ENCODE measurements at regions not wholly inside any gene's neighbourhood (a gene's known extent, or its start where the extent isn't known, plus 50 kb on each side); places are given as distances from the start of the nearest gene placed in this dataset.
"Not testable (repeated sequence)": the region's sequence is repeated elsewhere in the genome, so short reads cannot be mapped to it uniquely, and the experiment has no call there.

DNA sequence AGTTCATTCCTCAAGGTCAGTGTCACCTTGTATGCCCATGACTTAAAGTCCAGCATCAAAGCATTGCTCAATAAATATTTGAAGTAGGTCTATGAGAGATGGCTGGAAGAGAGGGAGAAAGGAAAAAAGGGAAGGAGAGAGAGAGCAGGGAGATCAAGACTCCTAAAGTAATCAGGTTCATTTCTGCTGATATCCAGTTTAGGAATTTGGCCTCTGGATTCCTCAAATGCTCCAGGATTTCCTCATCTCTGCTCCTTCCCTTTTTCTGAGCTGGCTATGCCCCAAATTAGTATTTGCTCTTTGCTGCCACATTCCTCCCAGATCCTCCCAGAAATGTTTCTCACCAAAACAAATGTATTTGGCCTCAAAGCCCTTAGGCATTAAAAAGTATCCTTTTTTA is 739.4 kb upstream of the CHAC2 start:
- ATAC-seq (no peak), DNase-seq (no peak)
- H3K27me3 ChIP-seq = no peaks in the 10 kb centered on the region
- TF ChIP-seq, protein P1, sequence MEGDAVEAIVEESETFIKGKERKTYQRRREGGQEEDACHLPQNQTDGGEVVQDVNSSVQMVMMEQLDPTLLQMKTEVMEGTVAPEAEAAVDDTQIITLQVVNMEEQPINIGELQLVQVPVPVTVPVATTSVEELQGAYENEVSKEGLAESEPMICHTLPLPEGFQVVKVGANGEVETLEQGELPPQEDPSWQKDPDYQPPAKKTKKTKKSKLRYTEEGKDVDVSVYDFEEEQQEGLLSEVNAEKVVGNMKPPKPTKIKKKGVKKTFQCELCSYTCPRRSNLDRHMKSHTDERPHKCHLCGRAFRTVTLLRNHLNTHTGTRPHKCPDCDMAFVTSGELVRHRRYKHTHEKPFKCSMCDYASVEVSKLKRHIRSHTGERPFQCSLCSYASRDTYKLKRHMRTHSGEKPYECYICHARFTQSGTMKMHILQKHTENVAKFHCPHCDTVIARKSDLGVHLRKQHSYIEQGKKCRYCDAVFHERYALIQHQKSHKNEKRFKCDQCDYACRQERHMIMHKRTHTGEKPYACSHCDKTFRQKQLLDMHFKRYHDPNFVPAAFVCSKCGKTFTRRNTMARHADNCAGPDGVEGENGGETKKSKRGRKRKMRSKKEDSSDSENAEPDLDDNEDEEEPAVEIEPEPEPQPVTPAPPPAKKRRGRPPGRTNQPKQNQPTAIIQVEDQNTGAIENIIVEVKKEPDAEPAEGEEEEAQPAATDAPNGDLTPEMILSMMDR (IDR thresholded peaks at IDR 0.05) = no peak
- no peak for TF ChIP-seq POLR2A (IDR thresholded peaks at IDR 0.05)
- H3K4me3 ChIP-seq = no peak overlapping the region
- no peaks in the 10 kb centered on the region for H3K9me3 ChIP-seq
- no peak overlapping the region for H3K27ac ChIP-seq
- no peaks in the 10 kb centered on the region for H3K36me3 ChIP-seq
- no peaks in the 10 kb centered on the region for H3K4me1 ChIP-seq
- intact Hi-C loops (cut with DNase I) = no loop called here

- intact Hi-C loops (cut with DNase I) = not testable (repeated sequence)
- 39% methylated on average over 4 of the region's 4 CpGs for WGBS (ENCODE audit: insufficient coverage, low coverage, low lambda C conversion rate, missing lambda C conversion rate)
Observed at GRCh38 chr2:53022248-53022647, 745.4 kb upstream of the CHAC2 start.

GRCh38 chr2:53021828-53022227 is 745.8 kb upstream of the CHAC2 start:
- no peaks in the 10 kb centered on the region for H3K27me3 ChIP-seq
- no peaks in the 10 kb centered on the region for H3K4me1 ChIP-seq
- intact Hi-C loops (cut with DNase I) = no loop called here
- 82% methylated on average over 2 of the region's 2 CpGs for WGBS (ENCODE audit: insufficient coverage, low coverage, low lambda C conversion rate, missing lambda C conversion rate)
- DNase-seq (no peak), ATAC-seq (no peak)
- TF ChIP-seq, protein P1 (IDR thresholded peaks at IDR 0.05) = no peak
- TF ChIP-seq POLR2A (IDR thresholded peaks at IDR 0.05) = no peak
- no peak overlapping the region for H3K4me3 ChIP-seq
- H3K27ac ChIP-seq = no peak overlapping the region
- no peaks in the 10 kb centered on the region for H3K9me3 ChIP-seq
- H3K36me3 ChIP-seq = no peaks in the 10 kb centered on the region

More at GRCh38 chr2:53022248-53022647, 745.4 kb upstream of the CHAC2 start:
- H3K36me3 ChIP-seq, H3K4me3 ChIP-seq, H3K4me1 ChIP-seq, H3K27me3 ChIP-seq, ATAC-seq, DNase-seq, H3K27ac ChIP-seq, H3K9me3 ChIP-seq: not testable (repeated sequence)

DNA sequence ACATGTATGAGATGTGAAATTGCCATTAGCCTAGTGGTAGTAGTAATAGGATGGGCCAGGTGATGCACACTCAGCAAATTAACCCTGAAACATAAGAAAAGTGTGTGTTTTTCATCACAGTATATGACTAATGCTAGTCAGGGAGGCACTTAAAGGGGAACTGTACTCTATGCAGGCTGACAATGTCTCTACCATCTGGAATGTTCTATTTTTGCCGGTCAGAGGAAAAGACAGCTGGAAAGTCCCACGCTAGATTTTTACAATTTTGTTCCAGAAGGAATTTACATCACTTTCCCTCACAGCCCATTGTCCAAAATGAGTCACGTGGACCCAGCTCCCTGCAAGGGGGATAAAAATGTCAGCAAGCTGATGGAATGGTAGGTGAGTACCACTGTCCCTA is 746.3 kb upstream of the CHAC2 start:
- no peaks in the 10 kb centered on the region for H3K27me3 ChIP-seq
- H3K36me3 ChIP-seq = no peaks in the 10 kb centered on the region
- no peak for DNase-seq
- no peak for TF ChIP-seq POLR2A (IDR thresholded peaks at IDR 0.05)
- TF ChIP-seq, protein P1 (IDR thresholded peaks at IDR 0.05) = no peak
- H3K27ac ChIP-seq = no peak overlapping the region
- ATAC-seq = no peak
- no peak overlapping the region for H3K4me3 ChIP-seq
- H3K4me1 ChIP-seq = no peaks in the 10 kb centered on the region
- H3K9me3 ChIP-seq = no peaks in the 10 kb centered on the region
- 64% methylated on average over 3 of the region's 3 CpGs for WGBS (ENCODE audit: insufficient coverage, low coverage, low lambda C conversion rate, missing lambda C conversion rate)
- intact Hi-C loops (cut with DNase I) = no loop called here

GRCh38 chr2:53018825-53019425 is 748.7 kb upstream of the CHAC2 start:
- H3K27me3 ChIP-seq = no peaks in the 10 kb centered on the region
- no peaks in the 10 kb centered on the region for H3K36me3 ChIP-seq
- no peak for TF ChIP-seq POLR2A (IDR thresholded peaks at IDR 0.05)
- TF ChIP-seq, protein P1 (IDR thresholded peaks at IDR 0.05) = no peak
- no peak for ATAC-seq
- WGBS (ENCODE audit: insufficient coverage, low coverage, low lambda C conversion rate, missing lambda C conversion rate) = 22% methylated on average over 2 of the region's 2 CpGs
- H3K4me3 ChIP-seq = no peak overlapping the region
- H3K27ac ChIP-seq = no peak overlapping the region
- no peaks in the 10 kb centered on the region for H3K4me1 ChIP-seq
- intact Hi-C loops (cut with DNase I) = no loop called here
- no peaks in the 10 kb centered on the region for H3K9me3 ChIP-seq
- DNase-seq = no peak

Data from right lobe of liver (tissue), 6 donors.